ENCODE measurements at regions not wholly inside any gene's neighbourhood (a gene's known extent, or its start where the extent isn't known, plus 50 kb on each side); places are given as distances from the start of the nearest gene placed in this dataset.

DNA sequence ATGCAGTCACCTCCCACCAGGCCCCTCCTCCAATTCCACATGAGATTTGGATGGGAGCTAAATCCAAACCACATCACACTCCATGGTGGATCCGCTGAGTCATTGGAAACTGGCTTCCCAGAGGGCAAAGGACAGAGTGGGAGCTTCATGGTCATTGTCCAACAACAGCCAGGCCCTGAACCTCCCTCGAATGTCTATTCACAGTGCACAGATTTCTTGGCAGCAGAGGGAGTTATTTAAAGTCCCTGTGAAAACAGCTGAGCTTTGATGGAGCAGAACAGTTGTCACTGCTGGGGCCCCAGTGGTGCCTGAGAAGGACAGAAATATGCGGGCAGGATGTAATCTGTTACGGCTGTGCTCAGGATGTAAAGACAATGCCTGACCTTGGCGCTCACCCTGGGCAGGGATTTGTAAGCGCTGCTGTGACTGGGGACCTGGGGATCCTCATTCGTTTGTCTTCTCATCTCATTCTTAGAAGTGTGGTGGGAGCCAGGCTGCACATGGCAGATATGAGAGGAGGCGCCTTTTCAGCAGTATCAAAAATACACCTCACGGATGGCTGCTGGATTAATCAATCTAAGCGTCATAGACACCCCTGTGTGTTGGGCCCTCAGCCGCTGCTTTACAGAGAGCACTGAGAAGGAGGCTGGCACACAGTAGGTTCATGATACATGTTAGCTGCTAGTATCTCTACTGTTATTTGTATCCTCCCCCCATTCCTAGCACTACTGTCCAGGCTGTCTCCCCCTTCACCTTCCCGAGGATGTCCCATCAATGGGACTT, 439.4 kb downstream of the PTPRU start:
- TF ChIP-seq, protein P1, sequence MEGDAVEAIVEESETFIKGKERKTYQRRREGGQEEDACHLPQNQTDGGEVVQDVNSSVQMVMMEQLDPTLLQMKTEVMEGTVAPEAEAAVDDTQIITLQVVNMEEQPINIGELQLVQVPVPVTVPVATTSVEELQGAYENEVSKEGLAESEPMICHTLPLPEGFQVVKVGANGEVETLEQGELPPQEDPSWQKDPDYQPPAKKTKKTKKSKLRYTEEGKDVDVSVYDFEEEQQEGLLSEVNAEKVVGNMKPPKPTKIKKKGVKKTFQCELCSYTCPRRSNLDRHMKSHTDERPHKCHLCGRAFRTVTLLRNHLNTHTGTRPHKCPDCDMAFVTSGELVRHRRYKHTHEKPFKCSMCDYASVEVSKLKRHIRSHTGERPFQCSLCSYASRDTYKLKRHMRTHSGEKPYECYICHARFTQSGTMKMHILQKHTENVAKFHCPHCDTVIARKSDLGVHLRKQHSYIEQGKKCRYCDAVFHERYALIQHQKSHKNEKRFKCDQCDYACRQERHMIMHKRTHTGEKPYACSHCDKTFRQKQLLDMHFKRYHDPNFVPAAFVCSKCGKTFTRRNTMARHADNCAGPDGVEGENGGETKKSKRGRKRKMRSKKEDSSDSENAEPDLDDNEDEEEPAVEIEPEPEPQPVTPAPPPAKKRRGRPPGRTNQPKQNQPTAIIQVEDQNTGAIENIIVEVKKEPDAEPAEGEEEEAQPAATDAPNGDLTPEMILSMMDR (conservative IDR thresholded peaks at IDR 0.05; ENCODE audit: low read length): no peak
- TF ChIP-seq EZH2phosphoT487 (IDR thresholded peaks at IDR 0.05; ENCODE audit: borderline replicate concordance): no peak
